DOHH2 (cell line): ENCODE measurements at regions not wholly inside any gene's neighbourhood (a gene's known extent, or its start where the extent isn't known, plus 50 kb on each side); places are given as distances from the start of the nearest gene placed in this dataset.

Experiments
- CTCF ChIP-seq: fragments of 200-600 bp; sonication (generic); IDR thresholded peaks from one replicate; pipeline ENCODE4 v1.5.1; 2014; ENCODE audit warnings: antibody characterized with exemption, mild to moderate bottlenecking, low read depth, low read length; ENCODE audit not compliant: poor library complexity, severe bottlenecking
- EZH2phosphoT487 ChIP-seq: fragments of 200-600 bp; sonication (generic); IDR thresholded peaks from 2 replicates; pipeline ENCODE4 v1.6.1; 2017; ENCODE audit warnings: borderline replicate concordance, mild to moderate bottlenecking, antibody characterized with exemption, low read length, moderate library complexity, mixed read lengths

GRCh38 chr21:20729376-20729775, 268.8 kb upstream of the NCAM2 start:
- TF ChIP-seq CTCF (no peak), EZH2phosphoT487 (no peak)
